ENCODE measurements at regions not wholly inside any gene's neighbourhood (a gene's known extent, or its start where the extent isn't known, plus 50 kb on each side); places are given as distances from the start of the nearest gene placed in this dataset.

DNA sequence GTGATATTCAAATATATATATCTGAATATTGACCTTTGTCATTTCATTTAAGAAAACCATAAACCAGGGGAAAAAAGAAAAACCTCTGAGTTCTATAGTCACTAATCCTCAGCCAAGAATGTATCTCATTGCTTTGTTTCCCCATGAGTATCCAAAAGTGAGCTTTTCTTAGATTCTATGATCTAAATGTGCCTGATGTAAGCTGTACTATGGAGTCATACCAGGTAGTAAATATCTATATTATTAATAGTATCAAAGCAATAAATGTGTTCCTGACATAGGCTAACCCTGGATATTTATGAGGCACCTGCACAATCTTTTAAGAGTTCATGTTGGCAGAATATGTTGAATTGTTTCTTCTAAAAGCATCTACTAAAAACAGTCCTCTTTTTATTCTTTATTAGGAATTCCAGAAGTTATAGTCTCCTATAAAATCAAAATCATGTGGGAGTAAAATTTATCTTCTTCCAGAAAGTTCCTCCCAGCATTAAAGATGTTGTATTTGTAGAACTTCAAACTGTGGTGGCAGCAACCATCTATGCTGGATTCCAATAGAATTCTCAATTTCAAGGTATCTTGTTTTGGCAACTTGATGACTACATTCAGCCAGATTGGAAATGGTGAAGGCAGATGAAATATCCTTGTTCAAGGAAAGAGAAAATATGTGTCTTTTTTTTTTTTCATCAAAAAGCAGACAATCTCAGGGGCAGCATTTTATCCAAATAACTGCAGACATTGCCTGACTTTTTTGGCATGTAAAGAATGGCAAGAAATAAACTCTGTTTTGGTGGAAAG is 139.7 kb upstream of the RASSF8 start:
- TF ChIP-seq YY1 (IDR thresholded peaks at IDR 0.05; ENCODE audit: insufficient read depth, insufficient read length) (no peak), ZNF274 (IDR thresholded peaks at IDR 0.05; ENCODE audit: low read depth, low read length) (no peak), SUZ12 (IDR thresholded peaks at IDR 0.05; ENCODE audit: extremely low read depth, insufficient read depth, insufficient read length) (no peak)
